Ishikawa (cell line): ENCODE measurements at regions not wholly inside any gene's neighbourhood (a gene's known extent, or its start where the extent isn't known, plus 50 kb on each side); places are given as distances from the start of the nearest gene placed in this dataset.

Experiments
- CEBPB ChIP-seq: IDR thresholded peaks from 2 replicates; pipeline ENCODE4 v1.6.1; 2012
- CREB1 ChIP-seq: IDR thresholded peaks from 2 replicates; pipeline ENCODE4 v1.6.1; 2012; ENCODE audit warnings: low read depth
- EGR1 ChIP-seq: IDR thresholded peaks from 2 replicates; pipeline ENCODE4 v1.6.1; 2012
- EP300 ChIP-seq: IDR thresholded peaks from 2 replicates; pipeline ENCODE4 v1.6.1; 2012; ENCODE audit warnings: borderline replicate concordance
- FOXM1 ChIP-seq: IDR thresholded peaks from 2 replicates; pipeline ENCODE4 v1.6.1; 2012; ENCODE audit warnings: low read depth, borderline replicate concordance
- MAX ChIP-seq: IDR thresholded peaks from 2 replicates; pipeline ENCODE4 v1.6.1; 2012
- NFIC ChIP-seq: IDR thresholded peaks from 2 replicates; pipeline ENCODE4 v1.6.1; 2012
- RAD21 ChIP-seq: IDR thresholded peaks from 2 replicates; pipeline ENCODE4 v1.6.1; 2012; ENCODE audit warnings: low read depth
- REST ChIP-seq: IDR thresholded peaks from 2 replicates; pipeline ENCODE4 v1.6.1; 2012; ENCODE audit warnings: low read depth, mild to moderate bottlenecking
- TAF1 ChIP-seq: IDR thresholded peaks from 2 replicates; pipeline ENCODE4 v1.6.1; 2012; ENCODE audit warnings: low read depth, mild to moderate bottlenecking
- TCF12 ChIP-seq: IDR thresholded peaks from 2 replicates; pipeline ENCODE4 v1.6.1; 2012; ENCODE audit warnings: low read depth
- TEAD4 ChIP-seq: IDR thresholded peaks from 2 replicates; pipeline ENCODE4 v1.6.1; 2012
- USF1 ChIP-seq: IDR thresholded peaks from 2 replicates; pipeline ENCODE4 v1.6.1; 2012
- YY1 ChIP-seq: IDR thresholded peaks from 2 replicates; pipeline ENCODE4 v1.6.1; 2012; ENCODE audit warnings: low read depth
- ZBTB7A ChIP-seq: IDR thresholded peaks from 2 replicates; pipeline ENCODE4 v1.6.1; 2012; ENCODE audit warnings: low read depth

- TF ChIP-seq EP300 (no peak), TAF1 (no peak), YY1 (no peak), RAD21 (no peak), NFIC (no peak), ZBTB7A (no peak)
Observed at GRCh38 chr7:33799766-33800165, 105.6 kb upstream of the BMPER start.

- TF ChIP-seq REST (no peak), YY1 (no peak), TEAD4 (no peak), RAD21 (no peak), MAX (no peak), FOXM1 (no peak), CREB1 (no peak), USF1 (no peak), NFIC (no peak), EP300 (no peak), TCF12 (no peak), ZBTB7A (no peak), CEBPB (no peak)
Observed at GRCh38 chr7:33802600-33802999, 102.7 kb upstream of the BMPER start.

- no peak for TF ChIP-seq RAD21
- no peak for TF ChIP-seq CREB1
- no peak for TF ChIP-seq USF1
- TF ChIP-seq FOXM1 = no peak
- TF ChIP-seq ZBTB7A = no peak
- TF ChIP-seq NFIC = no peak
- no peak for TF ChIP-seq TAF1
- TF ChIP-seq YY1 = no peak
Observed at GRCh38 chr7:33804140-33804660, 101.1 kb upstream of the BMPER start.

- TF ChIP-seq YY1 (no peak), MAX (no peak), TEAD4 (no peak), CREB1 (no peak), EP300 (no peak), NFIC (no peak), FOXM1 (no peak), ZBTB7A (no peak), REST (no peak), RAD21 (no peak), TCF12 (no peak), CEBPB (no peak), USF1 (no peak), EGR1 (no peak), TAF1 (no peak)
Observed at GRCh38 chr7:33805630-33806233, 99.6 kb upstream of the BMPER start.

- TF ChIP-seq ZBTB7A = no peak
- TF ChIP-seq TAF1 = no peak
- no peak for TF ChIP-seq EGR1
- no peak for TF ChIP-seq NFIC
- TF ChIP-seq CREB1 = no peak
- no peak for TF ChIP-seq TCF12
- no peak for TF ChIP-seq USF1
- TF ChIP-seq TEAD4 = no peak
- TF ChIP-seq MAX = no peak
- no peak for TF ChIP-seq CEBPB
Observed at GRCh38 chr7:33806298-33807154, 98.8 kb upstream of the BMPER start.
